ENCODE measurements at regions not wholly inside any gene's neighbourhood (a gene's known extent, or its start where the extent isn't known, plus 50 kb on each side); places are given as distances from the start of the nearest gene placed in this dataset.

- Mint-ChIP-seq H3K4me3 (ENCODE audit: unreplicated experiment) (no peak overlapping the region), H3K9me3 (ENCODE audit: unreplicated experiment) (no peaks in the 10 kb centered on the region), H3K27me3 (ENCODE audit: unreplicated experiment) (peaks cover 10% of the 10 kb centered on the region), H3K36me3 (ENCODE audit: unreplicated experiment) (no peaks in the 10 kb centered on the region), H3K4me1 (ENCODE audit: unreplicated experiment) (peaks cover 4% of the 10 kb centered on the region), H3K27ac (ENCODE audit: unreplicated experiment) (no peak overlapping the region)
- DNase-seq (ENCODE audit: extremely low spot score, unreplicated experiment) = no peak
- TF ChIP-seq CTCF (IDR thresholded peaks at IDR 0.05) = no peak
Measured at GRCh38 chr11:110900426-110900825, 188.2 kb upstream of the ARHGAP20 start.

GRCh38 chr11:110897035-110897434 is 184.8 kb upstream of the ARHGAP20 start:
- Mint-ChIP-seq H3K36me3 (ENCODE audit: unreplicated experiment) (no peaks in the 10 kb centered on the region), H3K4me1 (ENCODE audit: unreplicated experiment) (peaks cover 4% of the 10 kb centered on the region), H3K27me3 (ENCODE audit: unreplicated experiment) (peaks cover 10% of the 10 kb centered on the region), H3K4me3 (ENCODE audit: unreplicated experiment) (no peak overlapping the region), H3K27ac (ENCODE audit: unreplicated experiment) (no peak overlapping the region), H3K9me3 (ENCODE audit: unreplicated experiment) (no peaks in the 10 kb centered on the region)
- no peak for TF ChIP-seq CTCF (IDR thresholded peaks at IDR 0.05)
- no peak for DNase-seq (ENCODE audit: extremely low spot score, unreplicated experiment)

GRCh38 chr11:110896358-110896757 is 184.1 kb upstream of the ARHGAP20 start:
- Mint-ChIP-seq H3K27me3 (ENCODE audit: unreplicated experiment) (peaks cover 8% of the 10 kb centered on the region), H3K36me3 (ENCODE audit: unreplicated experiment) (no peaks in the 10 kb centered on the region), H3K9me3 (ENCODE audit: unreplicated experiment) (no peaks in the 10 kb centered on the region), H3K4me3 (ENCODE audit: unreplicated experiment) (no peak overlapping the region), H3K27ac (ENCODE audit: unreplicated experiment) (no peak overlapping the region), H3K4me1 (ENCODE audit: unreplicated experiment) (peaks cover 4% of the 10 kb centered on the region)
- DNase-seq (ENCODE audit: extremely low spot score, unreplicated experiment) = no peak
- TF ChIP-seq CTCF (IDR thresholded peaks at IDR 0.05) = no peak

- H3K9me3 Mint-ChIP-seq (ENCODE audit: unreplicated experiment) = no peaks in the 10 kb centered on the region
Measured at GRCh38 chr11:110894224-110894623, 182.0 kb upstream of the ARHGAP20 start.

GRCh38 chr11:110892741-110893285 is 180.6 kb upstream of the ARHGAP20 start:
- no peaks in the 10 kb centered on the region for H3K9me3 Mint-ChIP-seq (ENCODE audit: unreplicated experiment)
- H3K4me1 Mint-ChIP-seq (ENCODE audit: unreplicated experiment) = peaks cover 4% of the 10 kb centered on the region
- no peak for TF ChIP-seq CTCF (IDR thresholded peaks at IDR 0.05)
- H3K27me3 Mint-ChIP-seq (ENCODE audit: unreplicated experiment) = peaks cover 7% of the 10 kb centered on the region
- no peak overlapping the region for H3K4me3 Mint-ChIP-seq (ENCODE audit: unreplicated experiment)
- no peaks in the 10 kb centered on the region for H3K36me3 Mint-ChIP-seq (ENCODE audit: unreplicated experiment)
- no peak overlapping the region for H3K27ac Mint-ChIP-seq (ENCODE audit: unreplicated experiment)
- DNase-seq (ENCODE audit: extremely low spot score, unreplicated experiment) = no peak

More at GRCh38 chr11:110894224-110894623, 182.0 kb upstream of the ARHGAP20 start:
- Mint-ChIP-seq H3K4me1 (ENCODE audit: unreplicated experiment) (peaks cover 4% of the 10 kb centered on the region), H3K4me3 (ENCODE audit: unreplicated experiment) (no peak overlapping the region), H3K36me3 (ENCODE audit: unreplicated experiment) (no peaks in the 10 kb centered on the region), H3K27me3 (ENCODE audit: unreplicated experiment) (peaks cover 4% of the 10 kb centered on the region), H3K27ac (ENCODE audit: unreplicated experiment) (no peak overlapping the region)
- TF ChIP-seq CTCF (IDR thresholded peaks at IDR 0.05) = no peak
- no peak for DNase-seq (ENCODE audit: extremely low spot score, unreplicated experiment)
